SU-DHL-6 (cell line): ENCODE measurements at regions not wholly inside any gene's neighbourhood (a gene's known extent, or its start where the extent isn't known, plus 50 kb on each side); places are given as distances from the start of the nearest gene placed in this dataset.

Experiments used
- H2AFZ ChIP-seq: fragments of 200-600 bp; sonication (generic); 2 replicates; pipeline ENCODE4 v1.6.1; 2014; ENCODE audit warnings: low read depth, mild to moderate bottlenecking, moderate library complexity, mixed read lengths, antibody characterized with exemption, low read length; ENCODE audit not compliant: severe bottlenecking
- H3F3A ChIP-seq: fragments of 200-600 bp; shearing (Covaris generic); 2 replicates; pipeline ENCODE4 v1.6.0; 2016; ENCODE audit warnings: antibody characterized with exemption, mild to moderate bottlenecking; ENCODE audit not compliant: insufficient read depth
- H3K27ac ChIP-seq: fragments of 200-600 bp; sonication (generic); 2 replicates; pipeline ENCODE4 v1.5.1; 2016; ENCODE audit warnings: low read depth, mild to moderate bottlenecking, low read length, moderate library complexity, mixed read lengths
- H3K27me3 ChIP-seq: fragments of 200-600 bp; sonication (generic), shearing (Covaris generic); 2 replicates; pipeline ENCODE4 v1.6.0; 2014; ENCODE audit warnings: mild to moderate bottlenecking, low read length
- H3K36me3 ChIP-seq: fragments of 200-600 bp; sonication (generic); 2 replicates; pipeline ENCODE4 v1.6.1; 2014; ENCODE audit warnings: mild to moderate bottlenecking, low read length, mixed read lengths
- H3K4me2 ChIP-seq: fragments of 300-600, 200-600 bp; shearing (Covaris generic), sonication (generic); 2 replicates; pipeline ENCODE4 v1.6.0; 2014; ENCODE audit warnings: low read length, low read depth, mild to moderate bottlenecking; ENCODE audit not compliant: poor library complexity, severe bottlenecking
- H3K4me3 ChIP-seq: fragments of 200-600 bp; sonication (generic); 2 replicates; pipeline ENCODE4 v1.5.1; 2014; ENCODE audit warnings: antibody characterized with exemption, low read length, mild to moderate bottlenecking, mixed read lengths; ENCODE audit not compliant: insufficient read depth, poor library complexity, severe bottlenecking
- H3K79me2 ChIP-seq: fragments of 200-600 bp; sonication (generic); 2 replicates; pipeline ENCODE4 v1.6.1; 2014; ENCODE audit warnings: mild to moderate bottlenecking, low read length, moderate library complexity; ENCODE audit not compliant: insufficient read depth
- H3K9ac ChIP-seq: fragments of 200-600 bp; sonication (generic); 2 replicates; pipeline ENCODE4 v1.7.0; 2014; ENCODE audit warnings: mild to moderate bottlenecking, low read length
- H3K9me2 ChIP-seq: fragments of 200-600 bp; sonication (generic); replicated peaks from 2 replicates; pipeline ENCODE4 v1.6.1; 2014; ENCODE audit warnings: low read length; ENCODE audit not compliant: insufficient read depth
- H3K9me3 ChIP-seq: fragments of 200-600 bp; sonication (generic); 2 replicates; pipeline ENCODE4 v1.6.1; 2014; ENCODE audit warnings: low read length, mixed read lengths; ENCODE audit not compliant: insufficient read depth
- H4K20me1 ChIP-seq: fragments of 200-600 bp; sonication (generic); 2 replicates; pipeline ENCODE4 v1.6.1; 2014; ENCODE audit warnings: low read depth, mild to moderate bottlenecking, antibody characterized with exemption, low read length, moderate library complexity, mixed read lengths
- CTCF ChIP-seq: fragments of 200-600 bp; sonication (generic); IDR thresholded peaks from one replicate; pipeline ENCODE4 v1.5.1; 2017; ENCODE audit warnings: antibody characterized with exemption, mild to moderate bottlenecking, low read length, moderate library complexity; ENCODE audit not compliant: insufficient read depth, poor library complexity, severe bottlenecking
- EZH2phosphoT487 ChIP-seq: fragments of 200-600 bp; sonication (generic), shearing (Covaris generic); conservative IDR thresholded peaks from 2 replicates; pipeline ENCODE4 v1.6.1; 2018; ENCODE audit warnings: mild to moderate bottlenecking, antibody characterized with exemption, low read length, moderate library complexity, mixed read lengths

- Histone ChIP-seq H3K9ac (no peak overlapping the region), H3K4me2 (no peak overlapping the region)
Measured at GRCh38 chr5:96538808-96539250, 105.8 kb upstream of the PCSK1 start.

GRCh38 chr5:96546120-96546519 is 113.1 kb upstream of the PCSK1 start:
- Histone ChIP-seq H3K9ac (no peak overlapping the region), H3K27me3 (no peaks in the 10 kb centered on the region), H3K79me2 (no peaks in the 10 kb centered on the region), H2AFZ (no peak overlapping the region), H3K4me2 (no peak overlapping the region), H4K20me1 (no peaks in the 10 kb centered on the region), H3K4me3 (no peak overlapping the region), H3K9me2 (no peaks in the 10 kb centered on the region), H3F3A (no peaks in the 10 kb centered on the region), H3K36me3 (no peaks in the 10 kb centered on the region), H3K27ac (no peak overlapping the region), H3K9me3 (no peaks in the 10 kb centered on the region)
- TF ChIP-seq EZH2phosphoT487, result no peak
- TF ChIP-seq CTCF, result no peak

More at GRCh38 chr5:96538808-96539250, 105.8 kb upstream of the PCSK1 start:
- no peak overlapping the region for H3K4me3 ChIP-seq
- H3K79me2 ChIP-seq, result no peaks in the 10 kb centered on the region
- no peaks in the 10 kb centered on the region for H3K27me3 ChIP-seq
- no peaks in the 10 kb centered on the region for H3K36me3 ChIP-seq
- H3K27ac ChIP-seq, result no peak overlapping the region
- no peaks in the 10 kb centered on the region for H3K9me2 ChIP-seq
- TF ChIP-seq CTCF (no peak), EZH2phosphoT487 (no peak)
- H2AFZ ChIP-seq, result no peak overlapping the region
- H4K20me1 ChIP-seq, result no peaks in the 10 kb centered on the region
- no peaks in the 10 kb centered on the region for H3K9me3 ChIP-seq
- H3F3A ChIP-seq, result no peaks in the 10 kb centered on the region

DNA sequence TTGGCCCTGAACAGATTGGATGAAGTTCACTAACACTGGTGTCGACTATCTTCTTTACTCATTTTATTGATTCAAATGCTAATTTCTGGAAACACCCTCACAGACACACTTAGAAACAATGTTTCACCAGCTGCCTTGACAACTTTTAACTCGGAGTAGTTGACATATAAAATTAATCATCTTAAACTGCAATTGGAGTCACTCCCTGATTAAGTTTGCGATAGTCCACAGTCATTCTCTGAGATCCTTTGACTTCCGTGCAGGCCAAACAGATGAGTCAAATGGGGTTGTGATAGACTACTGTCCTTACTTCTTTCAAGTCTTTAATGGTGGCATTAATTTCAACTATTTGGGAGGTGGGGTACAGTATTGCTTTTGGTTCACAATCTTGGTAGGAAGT is 114.4 kb upstream of the PCSK1 start:
- Histone ChIP-seq H3K9me2 (no peaks in the 10 kb centered on the region), H3K4me3 (no peak overlapping the region), H3K9ac (no peak overlapping the region), H2AFZ (no peak overlapping the region), H3K79me2 (no peaks in the 10 kb centered on the region), H3K4me2 (no peak overlapping the region), H3F3A (no peaks in the 10 kb centered on the region), H3K27ac (no peak overlapping the region), H4K20me1 (no peaks in the 10 kb centered on the region), H3K9me3 (no peaks in the 10 kb centered on the region), H3K27me3 (no peaks in the 10 kb centered on the region), H3K36me3 (no peaks in the 10 kb centered on the region)
- TF ChIP-seq EZH2phosphoT487 (no peak), CTCF (no peak)
